GM23338 (cell line): ENCODE measurements at regions not wholly inside any gene's neighbourhood (a gene's known extent, or its start where the extent isn't known, plus 50 kb on each side); places are given as distances from the start of the nearest gene placed in this dataset.

Experiments used
- ATAC-seq: fragments of 200-7000 bp; cut with Tn5 transposase; 3 replicates; pipeline ENCODE4 v1.9.1; 2020
- DNase-seq: peaks from one replicate; pipeline ENCODE4 v3.0.0-alpha.2; 2015; ENCODE audit warnings: low spot score
- H2AFZ ChIP-seq: fragments of 200-600 bp; sonication (generic); 2 replicates; pipeline ENCODE4 v1.8.0; 2016; ENCODE audit warnings: antibody characterized with exemption, mild to moderate bottlenecking, moderate library complexity
- H3F3A ChIP-seq: fragments of 200-600 bp; sonication (generic); replicated peaks from 2 replicates; pipeline ENCODE4 v1.8.0; 2017; ENCODE audit warnings: antibody characterized with exemption, mixed run types, low read depth
- H3K27ac ChIP-seq: fragments of 200-600 bp; sonication (generic); 2 replicates; pipeline ENCODE4 v1.6.1; 2016; ENCODE audit warnings: low read depth
- H3K27me3 ChIP-seq: fragments of 200-600 bp; sonication (generic); 2 replicates; pipeline ENCODE4 v1.8.0; 2016; ENCODE audit warnings: mild to moderate bottlenecking, mixed run types, moderate library complexity; ENCODE audit not compliant: insufficient read depth
- H3K36me3 ChIP-seq: fragments of 200-600 bp; sonication (generic); 2 replicates; pipeline ENCODE4 v1.8.0; 2016; ENCODE audit warnings: mild to moderate bottlenecking; ENCODE audit not compliant: insufficient read depth
- H3K4me1 ChIP-seq: fragments of 200-600 bp; sonication (generic); 2 replicates; pipeline ENCODE4 v1.8.0; 2016; ENCODE audit warnings: mild to moderate bottlenecking, moderate library complexity; ENCODE audit not compliant: insufficient read depth
- H3K4me2 ChIP-seq: fragments of 200-600 bp; sonication (generic); 2 replicates; pipeline ENCODE4 v1.7.1; 2017; ENCODE audit warnings: mixed run types
- H3K4me3 ChIP-seq: fragments of 200-600 bp; sonication (generic); 2 replicates; pipeline ENCODE4 v1.6.1; 2016; ENCODE audit warnings: mixed run types
- H3K79me2 ChIP-seq: fragments of 200-600 bp; sonication (generic); replicated peaks from 2 replicates; pipeline ENCODE4 v1.8.0; 2017; ENCODE audit warnings: mild to moderate bottlenecking; ENCODE audit not compliant: insufficient read depth
- H3K9me2 ChIP-seq: fragments of 200-600 bp; sonication (generic); 2 replicates; pipeline ENCODE4 v1.8.0; 2017; ENCODE audit not compliant: insufficient read depth
- H4K20me1 ChIP-seq: fragments of 200-600 bp; sonication (generic); replicated peaks from 2 replicates; pipeline ENCODE4 v1.8.0; 2017; ENCODE audit warnings: mild to moderate bottlenecking; ENCODE audit not compliant: insufficient read depth
- H3K27ac Mint-ChIP-seq: 2 replicates; pipeline ENCODE4 v1.8.0; 2020; ENCODE audit warnings: inconsistent platforms, mild to moderate bottlenecking, moderate library complexity, mixed read lengths
- H3K27me3 Mint-ChIP-seq: 3 replicates; pipeline ENCODE4 v1.8.0; 2022; ENCODE audit warnings: low read depth, mild to moderate bottlenecking, moderate library complexity, mixed read lengths, inconsistent platforms; ENCODE audit not compliant: insufficient read depth, poor library complexity
- H3K36me3 Mint-ChIP-seq: 3 replicates; pipeline ENCODE4 v1.8.0; 2021; ENCODE audit warnings: low read depth, mild to moderate bottlenecking, inconsistent platforms, moderate library complexity, mixed read lengths
- H3K4me1 Mint-ChIP-seq: 3 replicates; pipeline ENCODE4 v1.8.0; 2020; ENCODE audit warnings: mild to moderate bottlenecking, inconsistent platforms, mixed read lengths
- H3K4me3 Mint-ChIP-seq: 3 replicates; pipeline ENCODE4 v1.8.0; 2021; ENCODE audit warnings: moderate library complexity, mild to moderate bottlenecking, inconsistent platforms, mixed read lengths
- H3K9me3 Mint-ChIP-seq: 3 replicates; pipeline ENCODE4 v1.8.0; 2020; ENCODE audit warnings: moderate library complexity, mild to moderate bottlenecking, inconsistent platforms, mixed read lengths
- EZH2 ChIP-seq: fragments of 200-600 bp; sonication (generic); IDR thresholded peaks from one replicate; pipeline ENCODE4 v1.8.0; 2017; ENCODE audit warnings: antibody characterized with exemption, mild to moderate bottlenecking, low read depth; ENCODE audit not compliant: unreplicated experiment
- ZNF114 ChIP-seq: fragments of 250-450 bp; sonication (Bioruptor Pico); IDR thresholded peaks from 2 replicates; pipeline ENCODE4 v1.5.0; 2020; ENCODE audit warnings: mild to moderate bottlenecking, moderate library complexity
- ZNF331 ChIP-seq: fragments of 250-450 bp; sonication (Bioruptor Pico); IDR thresholded peaks from 2 replicates; pipeline ENCODE4 v1.5.0; 2020; ENCODE audit warnings: low read depth, mild to moderate bottlenecking, moderate library complexity
- ZNF462 ChIP-seq: fragments of 250-450 bp; sonication (Bioruptor Pico); IDR thresholded peaks from 2 replicates; pipeline ENCODE4 v1.5.0; 2020; ENCODE audit warnings: mild to moderate bottlenecking, moderate library complexity

- H4K20me1 ChIP-seq = no peaks in the 10 kb centered on the region
- H3K36me3 Mint-ChIP-seq = no peaks in the 10 kb centered on the region
- no peaks in the 10 kb centered on the region for H3F3A ChIP-seq
- no peak overlapping the region for H3K4me3 ChIP-seq
- no peaks in the 10 kb centered on the region for H3K36me3 ChIP-seq
- DNase-seq (no peak), ATAC-seq (peak; percentile 80)
- H3K9me3 Mint-ChIP-seq = no peaks in the 10 kb centered on the region
- H3K4me1 ChIP-seq = peaks cover 41% of the 10 kb centered on the region
- H3K4me1 Mint-ChIP-seq = peaks cover 49% of the 10 kb centered on the region
- peaks cover 4% of the 10 kb centered on the region for H3K27me3 Mint-ChIP-seq
- peak overlapping the region; percentile 44; the same call in 1 of the 2 replicates for H2AFZ ChIP-seq
- H3K27me3 ChIP-seq = no peaks in the 10 kb centered on the region
- peaks cover 3% of the 10 kb centered on the region for H3K9me2 ChIP-seq
- TF ChIP-seq ZNF462 (CRISPR knock-in tag) = peak; percentile 92
- TF ChIP-seq EZH2 = no peak
- H3K79me2 ChIP-seq = no peaks in the 10 kb centered on the region
- H3K4me3 Mint-ChIP-seq = no peak overlapping the region
- no peak overlapping the region for H3K27ac Mint-ChIP-seq
- peak overlapping the region; percentile 52; the same call in 1 of the 2 replicates for H3K4me2 ChIP-seq
- H3K27ac ChIP-seq = no peak overlapping the region
Measured at GRCh38 chr1:60942896-60943638, 139.3 kb upstream of the NFIA start.

DNA sequence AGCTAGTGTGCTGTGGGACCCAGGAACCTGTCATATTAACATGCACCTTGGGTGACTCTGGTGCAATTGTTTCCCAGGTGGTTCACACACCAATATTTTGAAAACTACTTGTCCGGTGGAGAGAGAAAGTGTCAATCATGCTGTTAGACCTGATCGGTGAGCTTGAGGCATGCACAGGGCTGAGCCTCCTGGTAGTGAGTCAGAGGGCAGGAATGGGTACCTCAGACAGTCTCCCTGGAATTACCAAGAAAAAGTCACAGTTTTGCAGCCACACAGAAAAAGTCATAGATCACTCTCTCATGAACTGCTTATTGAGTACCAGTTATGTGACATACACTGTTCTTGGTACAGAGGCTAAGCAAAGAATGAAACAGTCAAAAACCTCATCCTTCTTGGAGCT lies 140.1 kb upstream of the NFIA start:
- Mint-ChIP-seq H3K27me3 (peaks cover 4% of the 10 kb centered on the region), H3K4me1 (peaks cover 51% of the 10 kb centered on the region), H3K9me3 (no peaks in the 10 kb centered on the region), H3K36me3 (no peaks in the 10 kb centered on the region), H3K4me3 (no peak overlapping the region), H3K27ac (no peak overlapping the region)
- Histone ChIP-seq H3K36me3 (no peaks in the 10 kb centered on the region), H4K20me1 (no peaks in the 10 kb centered on the region), H3K4me3 (no peak overlapping the region), H3K27ac (no peak overlapping the region), H3K27me3 (no peaks in the 10 kb centered on the region), H2AFZ (no peak overlapping the region), H3K79me2 (no peaks in the 10 kb centered on the region), H3F3A (no peaks in the 10 kb centered on the region), H3K4me2 (no peak overlapping the region), H3K9me2 (peaks cover 6% of the 10 kb centered on the region), H3K4me1 (peaks cover 41% of the 10 kb centered on the region)
- no peak for ATAC-seq
- TF ChIP-seq ZNF114 (CRISPR knock-in tag) (no peak), ZNF462 (CRISPR knock-in tag) (no peak), EZH2 (no peak), ZNF331 (no peak)
- DNase-seq = no peak
